NCI-H446 treated with DMSO at 0.1 percent for 48 hours (cell line): ENCODE measurements at regions not wholly inside any gene's neighbourhood (a gene's known extent, or its start where the extent isn't known, plus 50 kb on each side); places are given as distances from the start of the nearest gene placed in this dataset.
"Not testable (repeated sequence)": the region's sequence is repeated elsewhere in the genome, so short reads cannot be mapped to it uniquely, and the experiment has no call there.

Experiments
- DNase-seq: peaks from one replicate; lab custom pipeline; 2025; lab: John Stamatoyannopoulos, UW

GRCh38 chr4:12172198-12172973 lies 743.7 kb upstream of the HS3ST1 start:
- DNase-seq = no peak

DNA sequence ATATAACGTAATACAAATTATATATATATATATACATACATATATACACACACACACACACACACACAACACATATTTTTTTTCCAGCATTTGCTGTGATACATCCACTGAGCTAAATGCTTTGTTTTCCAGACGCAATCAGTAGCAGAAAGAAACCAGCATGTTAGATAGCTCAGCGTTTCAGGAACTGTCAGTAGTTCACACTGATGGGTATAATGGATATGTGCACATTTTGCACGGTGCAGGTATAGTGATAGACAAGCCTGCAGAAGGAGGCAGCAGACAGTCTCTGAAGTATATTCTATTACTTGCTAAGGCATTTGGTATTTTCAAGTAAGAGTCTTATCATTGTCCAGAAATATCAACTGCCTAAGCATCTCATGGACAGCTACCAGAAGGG lies 741.6 kb upstream of the HS3ST1 start:
- no peak for DNase-seq

- DNase-seq = no peak
Measured at GRCh38 chr4:12165616-12166015, 736.9 kb upstream of the HS3ST1 start.

GRCh38 chr4:12146339-12146738 lies 717.6 kb upstream of the HS3ST1 start:
- no peak for DNase-seq

- DNase-seq = no peak
Measured at GRCh38 chr4:12145768-12146167, 717.1 kb upstream of the HS3ST1 start.

- DNase-seq = no peak
Measured at GRCh38 chr4:12145106-12145505, 716.4 kb upstream of the HS3ST1 start.

GRCh38 chr4:12144051-12144450 lies 715.4 kb upstream of the HS3ST1 start:
- no peak for DNase-seq

DNA sequence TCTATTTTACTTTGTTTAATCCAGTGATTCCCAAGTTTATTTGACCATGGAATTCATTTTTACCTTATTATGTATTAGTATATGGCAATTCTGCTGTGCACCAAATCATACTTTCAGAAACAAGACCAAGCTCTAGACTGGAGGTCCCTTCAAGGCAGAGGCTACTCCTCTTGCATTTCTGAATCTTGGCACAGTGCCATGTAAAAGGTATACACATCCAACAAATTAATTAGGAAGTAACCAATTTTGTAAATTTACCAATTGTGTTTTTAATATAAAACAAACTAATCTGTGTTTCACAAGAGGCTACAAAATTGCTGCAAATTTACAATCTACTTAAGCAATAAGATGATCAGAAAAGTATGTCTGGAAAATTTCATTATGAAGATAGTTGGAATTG lies 712.2 kb upstream of the HS3ST1 start:
- DNase-seq = no peak

GRCh38 chr4:12139296-12139695 lies 710.6 kb upstream of the HS3ST1 start:
- no peak for DNase-seq

- DNase-seq = no peak
Measured at GRCh38 chr4:12138488-12138887, 709.8 kb upstream of the HS3ST1 start.

DNA sequence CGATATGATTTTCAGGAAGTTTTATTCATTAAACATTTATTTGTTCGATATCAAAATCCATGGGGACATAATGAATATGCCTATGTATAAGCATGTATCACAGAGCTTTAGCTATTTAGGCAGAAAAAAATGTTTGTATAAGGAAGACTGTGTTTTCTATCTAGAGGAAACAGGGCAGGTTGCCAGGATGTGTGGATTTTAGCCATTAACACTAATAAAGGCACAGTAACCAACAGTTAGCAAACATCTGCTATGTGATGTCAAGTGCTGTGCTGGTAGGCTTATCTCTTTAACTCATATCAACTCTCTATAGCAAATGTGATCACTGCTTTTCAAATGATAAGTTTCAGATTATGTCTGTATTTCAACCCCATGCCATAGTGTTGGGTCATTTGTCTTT lies 708.9 kb upstream of the HS3ST1 start:
- DNase-seq = peak; percentile 4

- DNase-seq = no peak
Measured at GRCh38 chr4:12126474-12126873, 697.8 kb upstream of the HS3ST1 start.

- no peak for DNase-seq
Measured at GRCh38 chr4:12124138-12124537, 695.4 kb upstream of the HS3ST1 start.

DNA sequence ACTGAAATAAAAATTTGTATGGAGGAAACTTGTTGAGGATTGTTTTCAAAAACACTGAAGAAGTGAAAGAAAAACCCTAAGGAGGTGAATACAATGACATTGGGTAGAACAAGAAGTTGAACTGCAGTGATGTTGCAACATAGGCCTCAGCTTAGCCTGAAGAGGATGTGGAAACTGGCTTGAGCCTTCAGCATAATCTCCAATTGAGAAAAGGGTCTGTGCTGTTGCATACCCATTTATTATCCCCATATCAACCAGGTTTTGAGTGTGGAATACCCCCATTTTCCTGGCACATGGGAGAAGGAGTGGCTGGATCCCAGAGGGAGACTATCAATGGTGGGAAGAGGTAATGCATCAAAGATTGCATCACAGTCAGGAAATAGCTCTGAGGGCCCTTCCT lies 695.0 kb upstream of the HS3ST1 start:
- DNase-seq = no peak

- no peak for DNase-seq
Measured at GRCh38 chr4:12122316-12122715, 693.6 kb upstream of the HS3ST1 start.

- no peak for DNase-seq
Measured at GRCh38 chr4:12120968-12121367, 692.3 kb upstream of the HS3ST1 start.

DNA sequence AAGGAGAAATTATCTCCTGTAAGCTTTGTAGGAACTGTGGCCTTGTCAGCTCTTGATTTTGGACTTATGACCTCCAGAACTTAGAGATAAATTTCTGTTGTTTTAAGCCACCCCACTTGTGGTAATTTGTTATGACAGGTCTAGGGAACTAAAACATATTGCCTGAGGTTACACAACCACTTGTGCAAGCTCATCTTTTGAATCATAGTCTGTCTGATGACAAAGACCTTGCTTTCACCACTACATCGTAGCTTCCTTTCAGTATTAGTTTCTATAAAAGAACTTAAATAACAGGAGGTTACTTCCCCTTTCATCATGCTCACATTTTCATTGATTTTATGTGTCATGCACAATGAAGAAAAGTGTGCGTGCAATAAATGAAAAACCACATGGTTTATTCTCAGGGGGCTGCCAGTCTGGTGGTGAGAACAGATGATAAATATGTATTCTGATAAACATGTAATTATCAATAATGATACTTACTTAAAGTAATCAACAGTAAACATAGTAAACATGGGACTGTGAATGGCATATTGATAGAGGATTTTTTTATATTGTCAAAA lies 690.0 kb upstream of the HS3ST1 start:
- no peak for DNase-seq

DNA sequence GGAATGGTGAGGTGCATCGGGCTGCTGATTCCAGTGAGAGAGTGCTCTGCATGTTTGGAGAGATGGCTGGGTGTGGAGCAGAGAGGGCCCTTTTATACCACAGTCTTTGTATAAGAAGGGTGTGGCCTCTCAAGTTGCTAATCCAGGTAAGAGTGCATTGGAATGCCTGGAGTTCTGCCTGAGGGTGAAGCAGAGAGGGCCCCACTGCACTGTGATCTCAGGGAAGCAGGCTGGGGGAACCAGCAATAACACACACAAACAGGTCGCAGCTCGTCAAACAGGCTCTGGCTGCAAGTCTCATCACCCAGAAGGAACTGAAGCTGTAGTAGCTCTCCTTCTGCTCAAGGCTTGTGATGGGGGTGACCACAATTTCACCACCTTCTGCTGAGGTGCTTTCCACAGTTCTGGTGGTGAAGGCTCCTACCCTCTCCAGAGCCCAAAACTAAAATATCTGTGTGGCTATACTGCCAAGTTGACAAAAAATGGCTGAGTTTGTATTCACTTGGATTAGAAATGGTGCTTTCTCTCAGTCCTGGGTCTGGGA lies 687.4 kb upstream of the HS3ST1 start:
- DNase-seq = no peak

DNA sequence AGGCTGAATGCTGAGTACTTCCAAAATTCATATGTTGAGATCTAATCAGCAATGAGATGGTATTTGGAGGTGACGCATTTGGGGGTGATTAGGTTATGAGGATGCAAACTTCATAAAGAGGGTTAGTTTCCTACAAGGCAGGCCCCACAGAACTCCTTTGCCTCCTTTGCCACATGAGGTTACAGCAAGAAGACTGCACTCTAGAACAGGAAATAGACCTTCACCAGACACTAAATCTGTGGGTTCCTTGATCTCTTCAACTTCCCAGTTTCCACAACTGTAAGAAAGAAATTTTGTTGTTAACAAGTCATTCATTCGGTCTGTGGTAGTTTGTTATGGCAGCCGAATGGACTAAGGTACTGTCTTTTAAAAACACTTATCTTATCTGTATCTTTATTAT lies 681.9 kb upstream of the HS3ST1 start:
- no peak for DNase-seq

DNA sequence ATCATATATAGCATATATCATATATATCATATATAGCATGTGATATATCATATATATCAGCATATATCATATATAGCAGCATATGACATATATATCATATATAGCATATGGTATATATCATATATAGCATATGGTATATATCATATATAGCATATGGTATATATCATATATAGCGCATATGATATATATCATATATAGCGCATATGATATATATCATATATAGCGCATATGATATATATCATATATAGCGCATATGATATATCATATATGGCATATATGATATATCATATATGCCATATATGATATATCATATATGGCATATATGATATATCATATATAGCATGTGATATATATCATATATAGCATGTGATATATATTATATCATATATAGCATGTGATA lies 680.4 kb upstream of the HS3ST1 start:
- DNase-seq = not testable (repeated sequence)

GRCh38 chr4:12105519-12105918 lies 676.8 kb upstream of the HS3ST1 start:
- DNase-seq = no peak

GRCh38 chr4:12089920-12090319 lies 661.2 kb upstream of the HS3ST1 start:
- DNase-seq = not testable (repeated sequence)

DNA sequence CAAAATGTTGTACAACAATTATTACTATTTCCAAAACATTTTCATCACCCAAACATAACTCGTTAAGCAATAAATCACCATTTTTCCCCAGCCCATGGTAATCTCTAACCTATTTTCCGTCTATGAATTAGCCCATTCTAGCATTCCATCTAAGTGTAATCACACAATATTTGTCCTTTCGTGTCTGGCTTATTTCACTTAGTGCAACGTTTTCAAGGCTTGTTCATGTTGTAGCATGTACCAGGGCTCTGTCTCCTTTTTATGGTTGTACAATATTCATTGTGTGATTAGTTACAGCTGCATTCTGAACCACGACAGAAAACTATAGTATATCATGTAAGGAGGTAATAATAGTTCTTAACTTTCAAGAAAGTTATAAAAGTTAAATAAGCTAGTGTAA lies 656.0 kb upstream of the HS3ST1 start:
- no peak for DNase-seq

GRCh38 chr4:12071316-12071715 lies 642.6 kb upstream of the HS3ST1 start:
- DNase-seq = no peak
